GM12891 (cell line): ENCODE measurements at regions not wholly inside any gene's neighbourhood (a gene's known extent, or its start where the extent isn't known, plus 50 kb on each side); places are given as distances from the start of the nearest gene placed in this dataset.

Experiments
- DNase-seq: peaks from one replicate; pipeline ENCODE4 v3.0.0; 2011; ENCODE audit warnings: low spot score; ENCODE audit not compliant: insufficient read length
- FAIRE-seq: peaks from 2 replicates; lab custom pipeline; 2011; peaks lifted over from hg19 to GRCh38; lab: Jason Lieb, UNC
- PAX5 ChIP-seq: IDR thresholded peaks from 2 replicates; pipeline ENCODE4 v1.6.1; 2011; ENCODE audit warnings: low read length, moderate library complexity, mild to moderate bottlenecking; ENCODE audit not compliant: insufficient read depth, severe bottlenecking
- POLR2A ChIP-seq: IDR thresholded peaks from 2 replicates; pipeline ENCODE4 v1.6.1; 2011; ENCODE audit warnings: low read depth, low read length, control low read depth
- POLR2AphosphoS5 ChIP-seq: IDR thresholded peaks from 2 replicates; pipeline ENCODE4 v1.6.1; 2011; ENCODE audit warnings: low read depth, low read length, control low read depth
- POU2F2 ChIP-seq: IDR thresholded peaks from 2 replicates; pipeline ENCODE4 v1.6.1; 2011; ENCODE audit warnings: low read depth, mild to moderate bottlenecking, control low read depth, low read length, moderate library complexity
- SPI1 ChIP-seq: IDR thresholded peaks from 2 replicates; pipeline ENCODE4 v1.6.1; 2011; ENCODE audit warnings: low read depth, low read length, control low read depth
- TAF1 ChIP-seq: IDR thresholded peaks from 2 replicates; pipeline ENCODE4 v1.6.1; 2011; ENCODE audit warnings: low read depth, low read length, control low read depth

GRCh38 chr16:6247775-6248174, 1084.9 kb upstream of the RBFOX1 start:
- DNase-seq (no peak), FAIRE-seq (no peak)
- no peak for TF ChIP-seq POLR2A
- no peak for TF ChIP-seq TAF1
- TF ChIP-seq POLR2AphosphoS5, result no peak
- TF ChIP-seq POU2F2, result no peak
- no peak for TF ChIP-seq PAX5
- no peak for TF ChIP-seq SPI1

GRCh38 chr16:6247150-6247549, 1085.5 kb upstream of the RBFOX1 start:
- FAIRE-seq (no peak), DNase-seq (no peak)
- no peak for TF ChIP-seq POLR2AphosphoS5
- no peak for TF ChIP-seq SPI1
- TF ChIP-seq POLR2A, result no peak
- no peak for TF ChIP-seq POU2F2
- TF ChIP-seq PAX5, result no peak
- TF ChIP-seq TAF1, result no peak

DNA sequence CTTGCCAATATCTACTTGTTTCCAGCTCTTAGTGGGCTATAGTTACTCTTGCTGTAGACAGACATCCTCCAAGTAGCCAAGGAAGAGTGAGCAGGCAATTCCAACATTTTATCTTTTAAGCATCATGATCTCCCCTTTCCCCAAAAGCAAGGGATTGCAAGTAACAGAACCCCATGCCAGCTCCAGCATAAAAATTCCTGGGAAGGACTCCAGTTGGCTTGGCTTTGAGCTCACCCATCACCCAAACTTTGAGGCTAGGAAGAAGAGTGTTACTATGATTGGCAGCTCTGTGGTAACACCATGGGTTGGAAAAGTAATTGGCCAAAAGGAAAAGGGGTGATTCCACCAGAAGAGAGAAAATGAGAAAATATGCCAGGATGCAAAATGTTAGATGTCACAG, 1086.4 kb upstream of the RBFOX1 start:
- no peak for DNase-seq
- no peak for TF ChIP-seq POLR2AphosphoS5
- TF ChIP-seq POU2F2, result no peak
- TF ChIP-seq SPI1, result no peak
- no peak for TF ChIP-seq TAF1
- TF ChIP-seq PAX5, result no peak
- TF ChIP-seq POLR2A, result no peak
- FAIRE-seq, result no peak

DNA sequence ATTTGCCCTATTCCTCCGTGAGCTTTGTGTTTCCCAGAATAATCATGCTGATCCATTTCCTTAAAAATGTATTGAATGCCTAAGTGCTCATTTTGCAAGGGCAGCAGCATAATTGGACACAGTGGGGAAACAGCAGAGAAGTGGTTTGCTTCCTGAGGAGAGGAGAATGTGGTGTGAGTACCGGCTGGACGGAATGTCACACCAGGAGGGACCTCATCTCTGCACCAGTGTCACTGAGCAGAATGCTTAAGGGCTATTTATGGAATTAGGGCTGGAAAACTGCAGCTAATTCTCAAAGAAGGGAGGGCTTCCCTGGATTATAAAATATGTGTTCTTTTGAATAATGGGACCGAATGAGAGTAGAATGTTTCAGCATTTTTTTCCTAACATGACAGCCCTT, 1100.6 kb upstream of the RBFOX1 start:
- no peak for DNase-seq
- no peak for FAIRE-seq
- TF ChIP-seq POLR2A (no peak), POU2F2 (no peak), SPI1 (no peak), POLR2AphosphoS5 (no peak), PAX5 (no peak), TAF1 (no peak)

GRCh38 chr16:6231398-6231797, 1101.2 kb upstream of the RBFOX1 start:
- DNase-seq (no peak), FAIRE-seq (no peak)
- no peak for TF ChIP-seq POLR2A
- TF ChIP-seq POLR2AphosphoS5, result no peak
- TF ChIP-seq POU2F2, result no peak

- FAIRE-seq (no peak), DNase-seq (no peak)
- TF ChIP-seq TAF1, result no peak
- TF ChIP-seq SPI1, result no peak
- TF ChIP-seq PAX5, result no peak
- no peak for TF ChIP-seq POLR2A
- no peak for TF ChIP-seq POLR2AphosphoS5
- no peak for TF ChIP-seq POU2F2
Observed at GRCh38 chr16:6229186-6229585, 1103.5 kb upstream of the RBFOX1 start.

GRCh38 chr16:6218855-6219254, 1113.8 kb upstream of the RBFOX1 start:
- no peak for TF ChIP-seq POU2F2
- no peak for TF ChIP-seq POLR2A
- TF ChIP-seq SPI1, result no peak
- TF ChIP-seq POLR2AphosphoS5, result no peak
- TF ChIP-seq TAF1, result no peak
- TF ChIP-seq PAX5, result no peak
- FAIRE-seq (no peak), DNase-seq (no peak)

DNA sequence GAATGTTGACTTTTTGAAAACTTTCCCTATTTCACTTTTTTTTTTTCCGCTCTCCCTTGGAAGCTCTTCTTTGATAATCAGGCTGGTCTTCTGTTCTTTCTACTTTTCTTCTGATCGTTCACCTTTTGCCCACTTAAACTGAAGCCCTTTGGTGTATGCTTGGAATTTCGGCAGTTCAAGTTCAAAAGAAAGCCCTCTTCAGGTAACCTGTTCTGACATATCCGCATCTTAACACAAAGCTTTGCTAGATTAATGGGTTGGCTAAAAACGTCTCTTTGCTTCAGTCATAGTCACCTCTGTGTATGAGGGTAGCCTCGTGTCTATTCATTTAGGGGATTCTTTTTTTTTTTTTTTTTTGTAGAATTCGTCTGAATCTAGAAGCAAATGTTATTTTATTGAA, 1115.8 kb upstream of the RBFOX1 start:
- FAIRE-seq, result no peak
- no peak for DNase-seq
- TF ChIP-seq POLR2A (no peak), TAF1 (no peak), POU2F2 (no peak), SPI1 (no peak), PAX5 (no peak)

- DNase-seq (no peak), FAIRE-seq (no peak)
- no peak for TF ChIP-seq POLR2A
- no peak for TF ChIP-seq PAX5
- TF ChIP-seq SPI1, result no peak
- TF ChIP-seq TAF1, result no peak
- no peak for TF ChIP-seq POU2F2
- no peak for TF ChIP-seq POLR2AphosphoS5
Observed at GRCh38 chr16:6211644-6212043, 1114.0 kb upstream of the EEF2KMT start.

GRCh38 chr16:6209355-6209930, 1111.8 kb upstream of the EEF2KMT start:
- TF ChIP-seq POLR2A (no peak), POU2F2 (no peak), SPI1 (no peak), TAF1 (no peak)
- DNase-seq (no peak), FAIRE-seq (no peak)
